Upper lobe of left lung (tissue), 6 donors: ENCODE measurements at regions not wholly inside any gene's neighbourhood (a gene's known extent, or its start where the extent isn't known, plus 50 kb on each side); places are given as distances from the start of the nearest gene placed in this dataset.

Source experiments
- ATAC-seq, 2 donors: fragments of 200-7000 bp; cut with Tn5 transposase; one replicate each; pipeline ENCODE4 v1.9.1; 2022; ENCODE audit warnings: mild to moderate bottlenecking in 2 of 2, moderate library complexity in 2 of 2; ENCODE audit not compliant: low FRiP score in 2 of 2
- DNase-seq, 2 donors: peaks; one replicate each; pipeline ENCODE4 v3.0.0-alpha.2; 2019 to 2020
- H3K27ac ChIP-seq, 4 donors: fragments of 200-600 bp; sonication (generic); one replicate each; pipeline ENCODE4 v1.5.1; 2016 to 2019
- H3K27me3 ChIP-seq, 4 donors: fragments of 200-600 bp; sonication (generic); one replicate each; pipeline ENCODE4 v1.5.1; 2017 to 2019
- H3K36me3 ChIP-seq, 4 donors: fragments of 200-600 bp; sonication (generic); one replicate each; pipeline ENCODE4 v1.5.1; 2016 to 2019
- H3K4me1 ChIP-seq, 4 donors: fragments of 200-600 bp; sonication (generic); one replicate each; pipeline ENCODE4 v1.5.1; 2018 to 2019
- H3K4me3 ChIP-seq, 4 donors: fragments of 200-600 bp; sonication (generic); one replicate each; pipeline ENCODE4 v1.5.1; 2017 to 2019; ENCODE audit warnings: mild to moderate bottlenecking in 2 of 4, moderate library complexity in 1 of 4
- H3K9me3 ChIP-seq, 4 donors: fragments of 200-600 bp; sonication (generic); one replicate each; pipeline ENCODE4 v1.5.1; 2018 to 2019
- CTCF ChIP-seq, 6 experiments: fragments of 450-650 bp in 4 of 6; fragments of 200-600 bp in 2 of 6; sonication (generic) in 2 of 6; IDR thresholded peaks; one replicate each; pipeline ENCODE4 v1.5.1; 2016 to 2019; ENCODE audit warnings: antibody characterized with exemption in 6 of 6
- EP300 ChIP-seq, 4 donors: sonication (generic); formaldehyde crosslinking; IDR thresholded peaks; one replicate each; pipeline ENCODE4 v1.5.1; 2017; ENCODE audit warnings: antibody characterized with exemption in 4 of 4, control low read depth in 2 of 4
- POLR2A ChIP-seq, 4 donors: fragments of 450-650 bp; IDR thresholded peaks; one replicate each; pipeline ENCODE4 v1.5.1; 2016 to 2017; ENCODE audit warnings: antibody characterized with exemption in 4 of 4, mild to moderate bottlenecking in 2 of 4
- POLR2AphosphoS5 ChIP-seq, 2 donors: sonication (generic); formaldehyde crosslinking; IDR thresholded peaks; one replicate each; pipeline ENCODE4 v1.5.1; 2017; ENCODE audit warnings: antibody characterized with exemption in 2 of 2
- WGBS, 2 donors: methylation state at CpG; one replicate each; pipeline ENCODE4 v1.1.5; 2017 to 2018; 5-methylcytosine and 5-hydroxymethylcytosine counted together
- donor health status: DM: no; HTN: no; CAD: no; lungs with moderate emphysema.
- donor health status: DM: no; HTN: yes; CAD: no; lungs with severe emphysema.

DNA sequence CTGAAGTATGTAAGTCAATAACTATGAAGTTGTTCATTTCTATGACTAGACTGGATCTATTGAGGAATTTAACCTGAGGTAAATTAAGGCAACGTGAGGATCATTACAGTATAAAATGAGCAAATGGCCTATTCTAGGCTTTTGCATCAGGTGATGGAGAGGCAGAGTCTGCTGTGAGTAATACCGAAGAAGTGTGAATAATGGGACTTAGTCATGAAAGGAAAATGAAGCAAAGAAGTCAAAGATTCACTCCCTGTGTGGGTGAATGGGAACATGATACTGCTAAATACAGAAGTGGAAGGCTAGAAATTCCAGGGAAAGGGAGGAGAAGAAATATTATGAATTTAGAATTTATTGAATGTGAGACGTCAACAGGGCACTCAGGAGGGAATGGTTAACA lies 774.1 kb downstream of the LIG4 start:
- 83 to 86% methylated on average over 3 of the region's 3 CpGs for WGBS, 2 donors
- H3K27ac ChIP-seq: no peak overlapping the region
- no peaks in the 10 kb centered on the region for H3K4me1 ChIP-seq
- ATAC-seq: no peak
- H3K9me3 ChIP-seq: no peaks in the 10 kb centered on the region
- TF ChIP-seq CTCF (IDR thresholded peaks at IDR 0.05) (no peak), POLR2A (IDR thresholded peaks at IDR 0.05) (no peak), POLR2AphosphoS5 (IDR thresholded peaks at IDR 0.05) (no peak), EP300 (IDR thresholded peaks at IDR 0.05) (no peak)
- DNase-seq: no peak
- H3K4me3 ChIP-seq: no peak overlapping the region
- H3K27me3 ChIP-seq: no peaks in the 10 kb centered on the region
- H3K36me3 ChIP-seq: no peaks in the 10 kb centered on the region

GRCh38 chr13:107438251-107438650 lies 777.1 kb downstream of the LIG4 start:
- 57 to 79% methylated on average over 1 of the region's 1 CpG for WGBS, 2 donors
- ATAC-seq (no peak), DNase-seq (no peak)
- Histone ChIP-seq H3K36me3 (no peaks in the 10 kb centered on the region), H3K27ac (no peak overlapping the region), H3K4me1 (no peaks in the 10 kb centered on the region), H3K27me3 (no peaks in the 10 kb centered on the region), H3K9me3 (no peaks in the 10 kb centered on the region), H3K4me3 (no peak overlapping the region)
- TF ChIP-seq POLR2A (IDR thresholded peaks at IDR 0.05) (no peak), CTCF (IDR thresholded peaks at IDR 0.05) (no peak), POLR2AphosphoS5 (IDR thresholded peaks at IDR 0.05) (no peak), EP300 (IDR thresholded peaks at IDR 0.05) (no peak)

GRCh38 chr13:107434347-107434746 lies 781.0 kb downstream of the LIG4 start:
- no peak for TF ChIP-seq POLR2AphosphoS5 (IDR thresholded peaks at IDR 0.05)
- TF ChIP-seq EP300 (IDR thresholded peaks at IDR 0.05): no peak
- no peaks in the 10 kb centered on the region for H3K27me3 ChIP-seq
- H3K4me1 ChIP-seq: no peaks in the 10 kb centered on the region
- H3K9me3 ChIP-seq: no peaks in the 10 kb centered on the region
- WGBS, 2 donors: 95% methylated on average over 4 of the region's 4 CpGs
- no peak overlapping the region for H3K4me3 ChIP-seq
- no peak for DNase-seq
- no peak overlapping the region for H3K27ac ChIP-seq
- ATAC-seq: no peak
- no peaks in the 10 kb centered on the region for H3K36me3 ChIP-seq

DNA sequence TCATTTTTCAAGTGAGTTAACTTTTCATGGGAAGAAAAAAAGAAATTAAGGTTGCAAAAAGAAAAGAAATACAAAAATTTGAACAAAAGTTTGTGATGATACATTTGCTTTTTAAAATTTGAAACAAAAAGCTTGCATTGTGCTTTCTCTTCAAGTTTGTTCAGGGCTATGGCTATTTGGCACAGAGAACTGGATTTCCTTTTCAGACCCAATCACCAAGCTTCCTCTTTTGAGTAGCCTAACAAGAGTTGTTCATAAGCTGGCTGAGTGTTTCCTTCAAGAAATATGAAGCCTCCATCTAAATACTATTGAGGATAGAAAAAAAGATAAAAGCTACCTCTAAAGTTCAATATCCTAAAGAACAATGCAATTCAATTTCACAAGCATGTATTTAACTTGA lies 787.8 kb downstream of the LIG4 start:
- TF ChIP-seq EP300 (IDR thresholded peaks at IDR 0.05) (no peak), CTCF (IDR thresholded peaks at IDR 0.05) (no peak), POLR2A (IDR thresholded peaks at IDR 0.05) (no peak), POLR2AphosphoS5 (IDR thresholded peaks at IDR 0.05) (no peak)
- ATAC-seq (no peak), DNase-seq (no peak)
- Histone ChIP-seq H3K4me1 (no peaks in the 10 kb centered on the region), H3K9me3 (no peaks in the 10 kb centered on the region), H3K36me3 (no peaks in the 10 kb centered on the region), H3K27ac (no peak overlapping the region), H3K27me3 (no peaks in the 10 kb centered on the region), H3K4me3 (no peak overlapping the region)

- Histone ChIP-seq H3K27ac (no peak overlapping the region), H3K4me3 (no peak overlapping the region), H3K36me3 (no peaks in the 10 kb centered on the region), H3K9me3 (no peaks in the 10 kb centered on the region), H3K4me1 (no peaks in the 10 kb centered on the region), H3K27me3 (no peaks in the 10 kb centered on the region)
- TF ChIP-seq CTCF (IDR thresholded peaks at IDR 0.05): no peak
- no peak for TF ChIP-seq POLR2AphosphoS5 (IDR thresholded peaks at IDR 0.05)
- TF ChIP-seq POLR2A (IDR thresholded peaks at IDR 0.05): no peak
- no peak for TF ChIP-seq EP300 (IDR thresholded peaks at IDR 0.05)
- WGBS, 2 donors: 75 to 77% methylated on average over 2 of the region's 2 CpGs
- no peak for ATAC-seq
- no peak for DNase-seq
These were observed 792.9 kb downstream of the LIG4 start for GRCh38 chr13:107422421-107422820.
